ENCODE measurements at regions not wholly inside any gene's neighbourhood (a gene's known extent, or its start where the extent isn't known, plus 50 kb on each side); places are given as distances from the start of the nearest gene placed in this dataset.

DNA sequence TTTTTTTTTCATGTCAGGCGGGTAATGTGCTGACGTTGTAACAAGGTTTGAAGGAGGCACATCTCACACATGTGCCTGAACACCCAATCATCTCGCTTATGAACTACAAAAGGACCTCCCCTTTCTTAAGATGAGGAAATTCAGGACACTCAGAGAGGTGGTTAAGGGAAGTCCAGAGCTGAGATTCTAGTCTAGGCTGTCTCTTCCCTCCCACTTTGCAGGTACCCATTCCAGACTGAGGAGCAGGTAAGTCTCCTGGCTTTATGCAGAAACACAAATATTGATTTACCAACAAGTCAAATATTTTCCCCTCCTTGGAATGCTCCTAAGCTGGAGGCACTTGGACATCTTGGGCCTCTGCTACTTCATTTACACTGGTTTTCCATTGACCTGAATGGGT is 122.9 kb upstream of the CADM1 start:
- H3K79me2 ChIP-seq (ENCODE audit: insufficient read depth): no peaks in the 10 kb centered on the region
- H3K4me1 ChIP-seq (ENCODE audit: control insufficient read depth in 1 of 2, insufficient read depth in 2 of 2, low read depth in 1 of 2, low read length in 1 of 2): peaks cover 5 to 16% of the 10 kb centered on the region in 2 experiments; a peak in 2 of 4 replicates
- no peak overlapping the region for H3K4me3 ChIP-seq (ENCODE audit: low read depth in 2 of 2, low read length in 1 of 2)
- no peak for DNase-seq
- H3F3A ChIP-seq (replicated peaks; ENCODE audit: insufficient read depth): no peaks in the 10 kb centered on the region
- H3K27me3 ChIP-seq (ENCODE audit: insufficient read depth): no peaks in the 10 kb centered on the region; the same call in 1 of the 2 replicates
- H3K9me3 ChIP-seq: no peaks in the 10 kb centered on the region
- no peak overlapping the region for H2AFZ ChIP-seq (ENCODE audit: low read depth)
- WGBS (ENCODE audit: low lambda C conversion rate): 73% methylated on average over 3 of the region's 3 CpGs
- no peaks in the 10 kb centered on the region for H3K36me3 ChIP-seq (replicated peaks in 1 of 2; ENCODE audit: control insufficient read depth in 1 of 2, insufficient read depth in 2 of 2, low read length in 1 of 2)
- ChIA-PET POLR2A (no interaction called here), CTCF (interaction anchor here (1.2 to 2.4 kb wide), 3 partner anchors 10 to 20 kb away, joined by 3 to 7 read pairs (median 7); no protein-coding TSS in a partner anchor)
- H4K20me1 ChIP-seq (ENCODE audit: insufficient read depth): no peaks in the 10 kb centered on the region
- H3K4me2 ChIP-seq: no peak overlapping the region
- H3K9me2 ChIP-seq: no peaks in the 10 kb centered on the region
- TF ChIP-seq YY1 (IDR thresholded peaks at IDR 0.05; ENCODE audit: low read depth): no peak
- TF ChIP-seq EZH2phosphoT487 (IDR thresholded peaks at IDR 0.05; ENCODE audit: borderline replicate concordance, low read depth): no peak
- no peak for TF ChIP-seq TCF12 (IDR thresholded peaks at IDR 0.05)
- no peak for TF ChIP-seq SMC3 (IDR thresholded peaks at IDR 0.05; ENCODE audit: low read depth, low read length)
- H3K27ac ChIP-seq (ENCODE audit: low read depth in 2 of 2, low read length in 1 of 2): no peak overlapping the region
- H3K9ac ChIP-seq: no peak overlapping the region

DNA sequence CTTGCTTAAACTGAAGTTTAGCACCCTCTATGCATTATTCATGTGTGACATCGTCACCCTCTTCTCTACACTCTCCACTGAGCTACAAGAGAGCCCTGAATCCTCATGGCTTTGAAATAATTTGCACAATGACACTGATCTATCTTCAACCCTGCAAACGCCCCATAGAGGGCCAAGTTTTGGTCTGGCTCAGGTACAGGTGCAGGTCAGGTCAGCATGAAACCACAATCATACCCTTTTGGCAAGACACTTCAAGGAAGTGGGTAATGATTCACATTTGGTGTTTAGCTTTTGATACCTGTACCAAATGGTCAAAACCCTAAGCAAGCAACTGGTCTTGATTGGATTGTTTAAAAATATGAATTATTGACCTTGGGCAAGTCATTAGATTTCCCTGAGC is 122.2 kb upstream of the CADM1 start:
- Histone ChIP-seq H3K9me3 (no peaks in the 10 kb centered on the region), H3K79me2 (ENCODE audit: insufficient read depth) (no peaks in the 10 kb centered on the region), H3F3A (replicated peaks; ENCODE audit: insufficient read depth) (no peaks in the 10 kb centered on the region), H3K9ac (no peak overlapping the region), H3K9me2 (no peaks in the 10 kb centered on the region), H3K27me3 (ENCODE audit: insufficient read depth) (no peaks in the 10 kb centered on the region; the same call in 1 of the 2 replicates), H3K36me3 (replicated peaks in 1 of 2; ENCODE audit: control insufficient read depth in 1 of 2, insufficient read depth in 2 of 2, low read length in 1 of 2) (no peaks in the 10 kb centered on the region), H4K20me1 (ENCODE audit: insufficient read depth) (no peaks in the 10 kb centered on the region), H3K27ac (ENCODE audit: low read depth in 2 of 2, low read length in 1 of 2) (no peak overlapping the region), H3K4me2 (no peak overlapping the region), H3K4me3 (ENCODE audit: low read depth in 2 of 2, low read length in 1 of 2) (no peak overlapping the region), H3K4me1 (ENCODE audit: control insufficient read depth in 1 of 2, insufficient read depth in 2 of 2, low read depth in 1 of 2, low read length in 1 of 2) (peaks cover 5 to 16% of the 10 kb centered on the region in 2 experiments; a peak in 2 of 4 replicates), H2AFZ (ENCODE audit: low read depth) (no peak overlapping the region)
- ChIA-PET POLR2A (no interaction called here), CTCF (interaction anchor here (0.6 to 2.4 kb wide), 5 partner anchors 12 to 338 kb away, joined by 3 to 7 read pairs (median 3); no protein-coding TSS in a partner anchor)
- no peak for DNase-seq
- TF ChIP-seq EP300 (IDR thresholded peaks at IDR 0.05; ENCODE audit: borderline replicate concordance in 1 of 2, low read depth in 1 of 2, low read length in 1 of 2) (no peak), RAD21 (IDR thresholded peaks at IDR 0.05; ENCODE audit: low read length) (no peak), JUND (IDR thresholded peaks at IDR 0.05) (no peak), ELF1 (IDR thresholded peaks at IDR 0.05) (no peak), MEF2A (IDR thresholded peaks at IDR 0.05; ENCODE audit: borderline replicate concordance, low read depth) (no peak), CHD2 (IDR thresholded peaks at IDR 0.05; ENCODE audit: low read length, partially characterized antibody) (no peak), GATA2 (CRISPR knock-in tag; IDR thresholded peaks at IDR 0.05) (no peak), RCOR1 (IDR thresholded peaks at IDR 0.05; ENCODE audit: low read length) (no peak), FOXM1 (IDR thresholded peaks at IDR 0.05; ENCODE audit: low read depth) (no peak), MXI1 (IDR thresholded peaks at IDR 0.05; ENCODE audit: low read depth, low read length) (no peak), TAF1 (IDR thresholded peaks at IDR 0.05; ENCODE audit: borderline replicate concordance, low read depth, low read length) (no peak), RXRA (IDR thresholded peaks at IDR 0.05; ENCODE audit: borderline replicate concordance, low read depth) (no peak), EZH2phosphoT487 (IDR thresholded peaks at IDR 0.05; ENCODE audit: borderline replicate concordance, low read depth) (no peak), YY1 (IDR thresholded peaks at IDR 0.05; ENCODE audit: low read depth) (no peak)
- TF ChIP-seq, protein P1, sequence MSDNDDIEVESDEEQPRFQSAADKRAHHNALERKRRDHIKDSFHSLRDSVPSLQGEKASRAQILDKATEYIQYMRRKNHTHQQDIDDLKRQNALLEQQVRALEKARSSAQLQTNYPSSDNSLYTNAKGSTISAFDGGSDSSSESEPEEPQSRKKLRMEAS (IDR thresholded peaks at IDR 0.05; ENCODE audit: low read depth): no peak
- TF ChIP-seq, protein P2, sequence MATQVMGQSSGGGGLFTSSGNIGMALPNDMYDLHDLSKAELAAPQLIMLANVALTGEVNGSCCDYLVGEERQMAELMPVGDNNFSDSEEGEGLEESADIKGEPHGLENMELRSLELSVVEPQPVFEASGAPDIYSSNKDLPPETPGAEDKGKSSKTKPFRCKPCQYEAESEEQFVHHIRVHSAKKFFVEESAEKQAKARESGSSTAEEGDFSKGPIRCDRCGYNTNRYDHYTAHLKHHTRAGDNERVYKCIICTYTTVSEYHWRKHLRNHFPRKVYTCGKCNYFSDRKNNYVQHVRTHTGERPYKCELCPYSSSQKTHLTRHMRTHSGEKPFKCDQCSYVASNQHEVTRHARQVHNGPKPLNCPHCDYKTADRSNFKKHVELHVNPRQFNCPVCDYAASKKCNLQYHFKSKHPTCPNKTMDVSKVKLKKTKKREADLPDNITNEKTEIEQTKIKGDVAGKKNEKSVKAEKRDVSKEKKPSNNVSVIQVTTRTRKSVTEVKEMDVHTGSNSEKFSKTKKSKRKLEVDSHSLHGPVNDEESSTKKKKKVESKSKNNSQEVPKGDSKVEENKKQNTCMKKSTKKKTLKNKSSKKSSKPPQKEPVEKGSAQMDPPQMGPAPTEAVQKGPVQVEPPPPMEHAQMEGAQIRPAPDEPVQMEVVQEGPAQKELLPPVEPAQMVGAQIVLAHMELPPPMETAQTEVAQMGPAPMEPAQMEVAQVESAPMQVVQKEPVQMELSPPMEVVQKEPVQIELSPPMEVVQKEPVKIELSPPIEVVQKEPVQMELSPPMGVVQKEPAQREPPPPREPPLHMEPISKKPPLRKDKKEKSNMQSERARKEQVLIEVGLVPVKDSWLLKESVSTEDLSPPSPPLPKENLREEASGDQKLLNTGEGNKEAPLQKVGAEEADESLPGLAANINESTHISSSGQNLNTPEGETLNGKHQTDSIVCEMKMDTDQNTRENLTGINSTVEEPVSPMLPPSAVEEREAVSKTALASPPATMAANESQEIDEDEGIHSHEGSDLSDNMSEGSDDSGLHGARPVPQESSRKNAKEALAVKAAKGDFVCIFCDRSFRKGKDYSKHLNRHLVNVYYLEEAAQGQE (IDR thresholded peaks at IDR 0.05; ENCODE audit: low read depth, low read length): no peak
- TF ChIP-seq, protein P3, sequence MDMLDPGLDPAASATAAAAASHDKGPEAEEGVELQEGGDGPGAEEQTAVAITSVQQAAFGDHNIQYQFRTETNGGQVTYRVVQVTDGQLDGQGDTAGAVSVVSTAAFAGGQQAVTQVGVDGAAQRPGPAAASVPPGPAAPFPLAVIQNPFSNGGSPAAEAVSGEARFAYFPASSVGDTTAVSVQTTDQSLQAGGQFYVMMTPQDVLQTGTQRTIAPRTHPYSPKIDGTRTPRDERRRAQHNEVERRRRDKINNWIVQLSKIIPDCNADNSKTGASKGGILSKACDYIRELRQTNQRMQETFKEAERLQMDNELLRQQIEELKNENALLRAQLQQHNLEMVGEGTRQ (IDR thresholded peaks at IDR 0.05; ENCODE audit: borderline replicate concordance, low read depth, low read length): no peak
- TF ChIP-seq, protein P4, sequence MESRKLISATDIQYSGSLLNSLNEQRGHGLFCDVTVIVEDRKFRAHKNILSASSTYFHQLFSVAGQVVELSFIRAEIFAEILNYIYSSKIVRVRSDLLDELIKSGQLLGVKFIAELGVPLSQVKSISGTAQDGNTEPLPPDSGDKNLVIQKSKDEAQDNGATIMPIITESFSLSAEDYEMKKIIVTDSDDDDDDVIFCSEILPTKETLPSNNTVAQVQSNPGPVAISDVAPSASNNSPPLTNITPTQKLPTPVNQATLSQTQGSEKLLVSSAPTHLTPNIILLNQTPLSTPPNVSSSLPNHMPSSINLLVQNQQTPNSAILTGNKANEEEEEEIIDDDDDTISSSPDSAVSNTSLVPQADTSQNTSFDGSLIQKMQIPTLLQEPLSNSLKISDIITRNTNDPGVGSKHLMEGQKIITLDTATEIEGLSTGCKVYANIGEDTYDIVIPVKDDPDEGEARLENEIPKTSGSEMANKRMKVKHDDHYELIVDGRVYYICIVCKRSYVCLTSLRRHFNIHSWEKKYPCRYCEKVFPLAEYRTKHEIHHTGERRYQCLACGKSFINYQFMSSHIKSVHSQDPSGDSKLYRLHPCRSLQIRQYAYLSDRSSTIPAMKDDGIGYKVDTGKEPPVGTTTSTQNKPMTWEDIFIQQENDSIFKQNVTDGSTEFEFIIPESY (IDR thresholded peaks at IDR 0.05; ENCODE audit: borderline replicate concordance, low read depth): no peak
- 43% methylated on average over 2 of the region's 2 CpGs for WGBS (ENCODE audit: low lambda C conversion rate)

Measured in SK-N-SH (cell line).